Astrocyte (in vitro differentiated cells and primary cell): ENCODE measurements at regions not wholly inside any gene's neighbourhood (a gene's known extent, or its start where the extent isn't known, plus 50 kb on each side); places are given as distances from the start of the nearest gene placed in this dataset.

Experiments used
- DNase-seq: peaks from one replicate; pipeline ENCODE4 v3.0.0-alpha.2; 2010; ENCODE audit warnings: low read depth
- FAIRE-seq: peaks from 2 replicates; lab custom pipeline; 2011; peaks lifted over from hg19 to GRCh38; lab: Jason Lieb, UNC
- H2AFZ ChIP-seq: 2 replicates; pipeline ENCODE4 v1.6.0; 2012; ENCODE audit warnings: low read depth, low read length, inconsistent platforms
- H3K27ac ChIP-seq: 2 replicates; pipeline ENCODE4 v1.5.1; 2011; ENCODE audit warnings: low read depth, low read length, inconsistent platforms
- H3K27me3 ChIP-seq: 2 replicates; pipeline ENCODE4 v1.6.0; 2011; ENCODE audit warnings: low read length, inconsistent platforms; ENCODE audit not compliant: insufficient read depth
- H3K36me3 ChIP-seq: 2 replicates; pipeline ENCODE4 v1.5.1; 2011; ENCODE audit warnings: low read length, inconsistent platforms; ENCODE audit not compliant: insufficient read depth
- H3K4me1 ChIP-seq: 2 replicates; pipeline ENCODE4 v1.5.1; 2011; ENCODE audit warnings: low read length, inconsistent platforms; ENCODE audit not compliant: insufficient read depth
- H3K4me2 ChIP-seq: 2 replicates; pipeline ENCODE4 v1.6.0; 2012; ENCODE audit warnings: low read length, inconsistent platforms
- H3K4me3 ChIP-seq: 2 replicates; pipeline ENCODE4 v1.5.1; 2011; ENCODE audit warnings: low read depth, mild to moderate bottlenecking, low read length, inconsistent platforms; ENCODE audit not compliant: insufficient read depth
- H3K79me2 ChIP-seq: 2 replicates; pipeline ENCODE4 v1.6.0; 2012; ENCODE audit warnings: mild to moderate bottlenecking, low read length, inconsistent platforms; ENCODE audit not compliant: insufficient read depth
- H3K9ac ChIP-seq: 2 replicates; pipeline ENCODE4 v1.6.0; 2012; ENCODE audit warnings: mild to moderate bottlenecking, low read length, inconsistent platforms
- H3K9me3 ChIP-seq: 2 replicates; pipeline ENCODE4 v1.5.1; 2012; ENCODE audit warnings: low read depth, mild to moderate bottlenecking, low read length, inconsistent platforms; ENCODE audit not compliant: insufficient read depth
- H4K20me1 ChIP-seq: 2 replicates; pipeline ENCODE4 v1.6.0; 2012; ENCODE audit warnings: low read length, inconsistent platforms; ENCODE audit not compliant: insufficient read depth
- H3K27ac Mint-ChIP-seq: one replicate; pipeline ENCODE4 v1.8.0; 2021; ENCODE audit warnings: mild to moderate bottlenecking, mixed read lengths; ENCODE audit not compliant: unreplicated experiment
- H3K27me3 Mint-ChIP-seq: one replicate; pipeline ENCODE4 v1.8.0; 2021; ENCODE audit warnings: low read depth, mixed read lengths; ENCODE audit not compliant: unreplicated experiment
- H3K36me3 Mint-ChIP-seq: one replicate; pipeline ENCODE4 v1.8.0; 2021; ENCODE audit warnings: low read depth, mixed read lengths; ENCODE audit not compliant: unreplicated experiment
- H3K4me1 Mint-ChIP-seq: one replicate; pipeline ENCODE4 v1.8.0; 2021; ENCODE audit warnings: low read depth, mixed read lengths; ENCODE audit not compliant: unreplicated experiment
- H3K4me3 Mint-ChIP-seq: one replicate; pipeline ENCODE4 v1.8.0; 2021; ENCODE audit warnings: mild to moderate bottlenecking, moderate library complexity, mixed read lengths; ENCODE audit not compliant: unreplicated experiment
- H3K9me3 Mint-ChIP-seq: one replicate; pipeline ENCODE4 v1.8.0; 2021; ENCODE audit warnings: mild to moderate bottlenecking, mixed read lengths; ENCODE audit not compliant: unreplicated experiment
- EZH2 ChIP-seq: IDR thresholded peaks from 2 replicates; pipeline ENCODE4 v1.6.1; 2012; ENCODE audit warnings: mild to moderate bottlenecking, low read length, inconsistent platforms; ENCODE audit not compliant: insufficient read depth
- TF ChIP-seq, protein P1 (sequence below): IDR thresholded peaks from 2 replicates; pipeline ENCODE4 v1.5.1; 2011; ENCODE audit warnings: low read depth, mild to moderate bottlenecking, inconsistent platforms, low read length, moderate library complexity; ENCODE audit not compliant: insufficient read depth

DNA sequence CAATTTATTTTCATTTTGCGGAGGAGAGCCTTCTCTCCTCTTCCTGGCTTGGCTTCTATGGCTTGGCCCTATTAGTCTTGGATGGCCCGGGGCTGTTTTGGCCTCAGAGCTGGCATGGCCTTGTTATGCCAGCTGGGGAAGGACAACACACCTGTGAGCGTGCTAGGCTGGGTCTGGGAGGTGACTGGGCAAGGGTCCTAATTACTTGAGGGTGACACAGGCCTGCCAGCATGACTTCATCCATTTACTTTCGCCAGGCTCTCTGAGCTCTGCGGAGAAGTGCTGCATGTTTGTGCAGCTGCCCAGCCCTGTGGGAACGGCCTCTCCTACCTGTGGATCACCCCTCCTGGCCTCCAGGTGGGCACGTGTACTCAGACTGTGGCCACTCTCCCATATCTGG, 153.6 kb downstream of the SNX19 start:
- TF ChIP-seq, protein P1, sequence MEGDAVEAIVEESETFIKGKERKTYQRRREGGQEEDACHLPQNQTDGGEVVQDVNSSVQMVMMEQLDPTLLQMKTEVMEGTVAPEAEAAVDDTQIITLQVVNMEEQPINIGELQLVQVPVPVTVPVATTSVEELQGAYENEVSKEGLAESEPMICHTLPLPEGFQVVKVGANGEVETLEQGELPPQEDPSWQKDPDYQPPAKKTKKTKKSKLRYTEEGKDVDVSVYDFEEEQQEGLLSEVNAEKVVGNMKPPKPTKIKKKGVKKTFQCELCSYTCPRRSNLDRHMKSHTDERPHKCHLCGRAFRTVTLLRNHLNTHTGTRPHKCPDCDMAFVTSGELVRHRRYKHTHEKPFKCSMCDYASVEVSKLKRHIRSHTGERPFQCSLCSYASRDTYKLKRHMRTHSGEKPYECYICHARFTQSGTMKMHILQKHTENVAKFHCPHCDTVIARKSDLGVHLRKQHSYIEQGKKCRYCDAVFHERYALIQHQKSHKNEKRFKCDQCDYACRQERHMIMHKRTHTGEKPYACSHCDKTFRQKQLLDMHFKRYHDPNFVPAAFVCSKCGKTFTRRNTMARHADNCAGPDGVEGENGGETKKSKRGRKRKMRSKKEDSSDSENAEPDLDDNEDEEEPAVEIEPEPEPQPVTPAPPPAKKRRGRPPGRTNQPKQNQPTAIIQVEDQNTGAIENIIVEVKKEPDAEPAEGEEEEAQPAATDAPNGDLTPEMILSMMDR = no peak
- no peak for TF ChIP-seq EZH2
- Histone ChIP-seq H2AFZ (no peak overlapping the region), H3K4me3 (no peak overlapping the region), H4K20me1 (no peaks in the 10 kb centered on the region), H3K9ac (no peak overlapping the region), H3K27ac (no peak overlapping the region), H3K27me3 (peaks cover 5% of the 10 kb centered on the region), H3K9me3 (no peaks in the 10 kb centered on the region), H3K4me1 (no peaks in the 10 kb centered on the region), H3K79me2 (no peaks in the 10 kb centered on the region), H3K4me2 (no peak overlapping the region), H3K36me3 (no peaks in the 10 kb centered on the region)
- Mint-ChIP-seq H3K9me3 (peaks cover 2% of the 10 kb centered on the region), H3K36me3 (no peaks in the 10 kb centered on the region), H3K4me1 (peaks cover 14% of the 10 kb centered on the region), H3K27me3 (peaks cover 15% of the 10 kb centered on the region), H3K27ac (no peak overlapping the region), H3K4me3 (no peak overlapping the region)
- no peak for DNase-seq
- FAIRE-seq = no peak

DNA sequence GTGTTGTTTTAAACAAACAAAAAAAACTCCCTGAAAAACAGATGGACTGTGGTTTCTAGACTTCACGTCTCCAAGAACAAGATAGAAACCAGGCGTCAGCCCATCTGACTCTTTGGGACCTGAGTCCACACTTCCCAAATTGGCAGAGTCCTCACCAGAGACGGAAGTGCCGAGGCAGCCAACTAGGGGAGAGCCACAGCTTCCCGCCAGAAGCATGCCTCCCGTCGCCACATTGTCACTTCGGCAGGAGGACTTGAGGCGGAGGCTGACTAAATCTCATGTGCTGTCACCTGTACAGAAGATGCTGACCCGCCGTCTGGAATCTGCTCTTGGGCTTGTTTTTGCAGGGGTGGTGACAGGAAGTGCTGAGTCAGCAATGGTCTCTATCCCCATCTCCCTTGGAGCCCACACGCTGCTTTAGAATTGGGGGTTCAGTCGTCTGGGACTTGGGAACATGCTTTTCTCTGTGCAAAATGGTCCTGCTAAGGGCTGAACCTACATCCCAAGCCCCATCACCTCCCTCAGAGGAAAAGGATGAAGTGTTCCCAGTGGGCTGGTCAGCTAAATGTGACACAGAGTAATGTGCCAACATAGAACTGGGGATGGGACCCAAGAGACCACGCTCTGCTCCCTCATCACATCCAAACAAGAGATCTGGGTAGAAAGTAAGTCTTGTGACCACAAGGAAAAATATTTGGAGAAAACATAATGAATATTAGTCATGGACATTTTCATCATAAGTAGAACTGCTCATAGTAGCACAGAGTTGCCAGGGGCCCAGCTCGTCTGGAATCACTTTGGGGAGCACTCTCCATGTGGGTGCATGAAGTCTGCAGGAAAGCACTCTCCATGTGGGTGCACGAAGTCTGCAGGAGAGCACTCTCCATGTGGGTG, 152.9 kb downstream of the SNX19 start:
- peaks cover 5% of the 10 kb centered on the region for H3K27me3 ChIP-seq
- Mint-ChIP-seq H3K36me3 (no peaks in the 10 kb centered on the region), H3K27me3 (peaks cover 13% of the 10 kb centered on the region), H3K4me3 (no peak overlapping the region), H3K27ac (no peak overlapping the region), H3K9me3 (peaks cover 2% of the 10 kb centered on the region), H3K4me1 (peaks cover 14% of the 10 kb centered on the region)
- H3K9me3 ChIP-seq = no peaks in the 10 kb centered on the region
- H3K4me2 ChIP-seq = no peak overlapping the region
- no peaks in the 10 kb centered on the region for H3K4me1 ChIP-seq
- FAIRE-seq (no peak), DNase-seq (no peak)
- H4K20me1 ChIP-seq = no peaks in the 10 kb centered on the region
- H3K9ac ChIP-seq = no peak overlapping the region
- no peak overlapping the region for H3K4me3 ChIP-seq
- H3K27ac ChIP-seq = no peak overlapping the region
- H3K36me3 ChIP-seq = no peaks in the 10 kb centered on the region
- no peaks in the 10 kb centered on the region for H3K79me2 ChIP-seq
- TF ChIP-seq EZH2 = no peak
- TF ChIP-seq, protein P1 = no peak
- H2AFZ ChIP-seq = no peak overlapping the region

DNA sequence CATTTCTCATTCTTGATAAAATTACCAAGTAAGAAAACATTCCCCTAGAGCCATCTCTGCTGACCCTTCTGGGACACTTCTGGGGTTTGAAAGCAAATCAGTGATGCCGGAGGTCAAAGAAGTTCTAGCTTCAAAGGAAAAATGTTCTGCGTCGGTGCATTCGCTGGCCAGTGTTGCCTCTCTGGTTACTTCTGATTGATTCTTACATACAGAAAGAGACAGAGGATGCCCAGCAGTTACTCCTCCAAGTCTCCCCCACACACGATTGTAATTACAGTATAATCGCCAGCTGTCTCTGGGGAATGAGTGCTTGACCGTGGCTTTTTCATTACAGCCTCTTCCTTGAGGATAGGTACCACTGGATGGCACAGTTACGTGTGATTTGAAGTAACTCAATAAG, 150.9 kb downstream of the SNX19 start:
- peaks cover 4% of the 10 kb centered on the region for H3K27me3 ChIP-seq
- H3K4me2 ChIP-seq = no peak overlapping the region
- H2AFZ ChIP-seq = no peak overlapping the region
- TF ChIP-seq, protein P1 = no peak
- no peak for TF ChIP-seq EZH2
- Mint-ChIP-seq H3K27ac (no peak overlapping the region), H3K27me3 (peaks cover 13% of the 10 kb centered on the region), H3K36me3 (no peaks in the 10 kb centered on the region), H3K4me3 (no peak overlapping the region), H3K4me1 (peaks cover 20% of the 10 kb centered on the region), H3K9me3 (peaks cover 2% of the 10 kb centered on the region)
- no peaks in the 10 kb centered on the region for H3K9me3 ChIP-seq
- no peak overlapping the region for H3K4me3 ChIP-seq
- DNase-seq (no peak), FAIRE-seq (no peak)
- no peak overlapping the region for H3K27ac ChIP-seq
- no peak overlapping the region for H3K9ac ChIP-seq
- H3K4me1 ChIP-seq = peaks cover 4% of the 10 kb centered on the region
- H4K20me1 ChIP-seq = no peaks in the 10 kb centered on the region
- H3K36me3 ChIP-seq = no peaks in the 10 kb centered on the region
- H3K79me2 ChIP-seq = no peaks in the 10 kb centered on the region
